GM19463 (cell line): ENCODE measurements at regions not wholly inside any gene's neighbourhood (a gene's known extent, or its start where the extent isn't known, plus 50 kb on each side); places are given as distances from the start of the nearest gene placed in this dataset.
"Not testable (repeated sequence)": the region's sequence is repeated elsewhere in the genome, so short reads cannot be mapped to it uniquely, and the experiment has no call there.

Experiments
- ATAC-seq: cut with Tn5 transposase; IDR thresholded peaks from one replicate; pipeline ENCODE4 v1.9.1; 2021; ENCODE audit warnings: mild to moderate bottlenecking, moderate library complexity; ENCODE audit not compliant: unreplicated experiment

GRCh38 chr5:32842813-32843530, 131.9 kb downstream of the NPR3 start:
- ATAC-seq, result no peak

- no peak for ATAC-seq
Measured at GRCh38 chr5:32843531-32843895, 132.4 kb downstream of the NPR3 start.

GRCh38 chr5:32845171-32845570, 134.1 kb downstream of the NPR3 start:
- ATAC-seq, result no peak

- no peak for ATAC-seq
Measured at GRCh38 chr5:32848120-32848519, 137.0 kb downstream of the NPR3 start.

DNA sequence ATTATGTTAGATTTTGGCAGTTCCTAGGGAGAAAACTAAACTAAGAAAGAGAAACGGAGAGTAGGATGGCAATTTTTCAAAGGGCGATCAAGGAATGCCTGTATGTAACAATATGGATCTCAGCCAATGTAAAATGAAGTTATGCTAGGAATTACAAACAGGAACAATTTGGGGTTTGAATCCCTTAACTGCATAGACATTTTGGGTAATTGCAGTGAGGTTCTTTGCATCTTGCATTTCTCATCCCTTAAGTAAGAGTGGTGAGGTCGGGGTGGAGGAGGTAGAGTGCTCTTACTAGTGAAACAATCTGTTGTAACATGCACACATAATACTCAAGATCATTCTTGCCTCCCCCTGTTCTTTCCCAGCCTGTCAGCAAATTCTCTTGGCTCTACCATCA, 137.6 kb downstream of the NPR3 start:
- no peak for ATAC-seq

GRCh38 chr5:32850817-32851496, 139.8 kb downstream of the NPR3 start:
- ATAC-seq, result no peak

DNA sequence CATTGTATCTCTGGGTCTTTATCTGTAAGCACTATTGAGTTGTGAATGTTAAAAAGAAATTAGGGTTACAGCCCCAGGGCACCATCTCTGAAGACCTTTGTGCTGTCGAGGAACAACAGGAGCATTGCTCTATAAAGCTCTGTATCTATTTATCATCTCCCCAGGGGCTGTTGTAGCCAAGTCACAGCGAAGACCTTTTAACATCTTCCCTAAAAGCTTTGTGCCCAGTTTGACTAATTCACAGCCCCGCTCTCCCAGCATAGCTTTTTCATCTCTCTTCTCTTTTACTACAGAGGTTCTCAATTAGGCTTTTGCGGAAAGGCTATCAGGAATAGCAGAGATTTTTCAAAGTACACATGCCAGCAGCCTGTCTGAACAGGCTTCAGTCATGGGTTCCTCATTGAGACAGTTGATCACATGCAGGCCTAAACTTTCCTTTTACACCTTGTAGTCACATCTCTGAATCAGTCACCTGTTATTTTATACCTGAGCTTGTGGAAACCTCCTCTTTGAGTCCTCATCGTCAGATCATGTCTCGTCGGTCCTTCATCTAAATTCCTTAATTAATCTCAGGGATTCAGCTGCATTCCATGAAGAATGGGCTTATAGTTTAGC, 140.5 kb downstream of the NPR3 start:
- no peak for ATAC-seq

GRCh38 chr5:32852535-32852934, 141.4 kb downstream of the NPR3 start:
- no peak for ATAC-seq

DNA sequence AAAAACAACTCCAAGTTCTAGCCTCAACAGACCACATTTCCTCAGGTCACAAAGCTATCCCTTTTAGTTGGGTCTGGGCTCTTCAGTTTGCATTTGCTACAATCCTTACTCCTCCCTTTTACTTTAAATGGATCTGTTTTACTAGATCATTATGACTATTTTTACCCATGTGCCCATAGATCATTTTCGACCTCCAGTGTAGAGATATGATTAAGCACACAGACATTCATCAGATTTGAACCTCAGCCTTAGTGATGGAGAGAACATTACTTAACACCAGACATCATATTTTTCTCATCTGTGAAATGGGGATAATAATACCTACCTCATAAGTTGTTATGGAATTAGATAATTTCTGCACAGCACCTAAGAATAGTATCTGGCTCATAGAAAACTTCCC, 141.9 kb downstream of the NPR3 start:
- ATAC-seq, result no peak

GRCh38 chr5:32854473-32854872, 143.4 kb downstream of the NPR3 start:
- no peak for ATAC-seq

DNA sequence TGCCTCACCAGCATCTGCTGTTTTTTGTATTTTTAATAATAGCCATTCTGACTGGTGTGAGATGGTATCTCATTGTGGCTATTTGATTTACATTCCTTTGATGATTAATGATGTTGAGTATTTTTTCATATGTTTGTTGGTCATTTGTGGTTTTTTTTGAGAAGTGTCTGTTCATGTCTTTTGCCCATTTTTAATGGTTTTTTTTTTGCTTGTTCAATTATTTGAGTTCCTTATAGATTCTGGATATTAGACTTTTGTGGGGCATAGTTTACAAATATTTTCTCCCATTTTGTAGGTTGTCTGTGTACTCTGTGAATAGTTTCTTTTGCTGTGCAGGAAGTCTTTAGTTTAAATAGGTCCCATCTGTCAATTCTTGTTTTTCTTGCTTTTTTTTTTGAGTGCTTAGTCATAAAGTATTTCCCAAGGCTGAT, 148.1 kb downstream of the NPR3 start:
- ATAC-seq, result no peak

- ATAC-seq, result no peak
Measured at GRCh38 chr5:32865475-32865874, 154.4 kb downstream of the NPR3 start.

- no peak for ATAC-seq
Measured at GRCh38 chr5:32866138-32866537, 155.0 kb downstream of the NPR3 start.

GRCh38 chr5:32869216-32869615, 158.1 kb downstream of the NPR3 start:
- no peak for ATAC-seq

GRCh38 chr5:32876791-32877190, 165.7 kb downstream of the NPR3 start:
- ATAC-seq, result no peak

DNA sequence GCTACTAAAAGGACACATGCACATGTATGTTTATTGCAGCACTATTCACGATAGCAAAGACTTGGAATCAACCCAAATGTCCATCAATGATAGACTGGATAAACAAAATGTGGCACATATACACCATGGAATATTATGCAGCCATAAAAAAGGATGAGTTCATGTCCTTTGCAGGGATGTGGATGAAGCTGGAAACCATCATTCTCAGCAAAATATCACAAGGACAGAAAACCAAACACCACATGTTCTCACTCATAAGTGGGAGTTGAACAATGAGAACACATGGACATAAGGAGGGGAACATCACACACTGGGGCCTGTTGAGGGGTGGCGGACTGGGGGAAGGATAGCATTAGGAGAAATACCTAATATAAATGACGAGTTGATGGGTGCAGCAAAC, 168.2 kb downstream of the NPR3 start:
- ATAC-seq, result not testable (repeated sequence)

GRCh38 chr5:32880796-32881195, 169.7 kb downstream of the NPR3 start:
- ATAC-seq, result no peak

- no peak for ATAC-seq
Measured at GRCh38 chr5:32887390-32887789, 176.3 kb downstream of the NPR3 start.

DNA sequence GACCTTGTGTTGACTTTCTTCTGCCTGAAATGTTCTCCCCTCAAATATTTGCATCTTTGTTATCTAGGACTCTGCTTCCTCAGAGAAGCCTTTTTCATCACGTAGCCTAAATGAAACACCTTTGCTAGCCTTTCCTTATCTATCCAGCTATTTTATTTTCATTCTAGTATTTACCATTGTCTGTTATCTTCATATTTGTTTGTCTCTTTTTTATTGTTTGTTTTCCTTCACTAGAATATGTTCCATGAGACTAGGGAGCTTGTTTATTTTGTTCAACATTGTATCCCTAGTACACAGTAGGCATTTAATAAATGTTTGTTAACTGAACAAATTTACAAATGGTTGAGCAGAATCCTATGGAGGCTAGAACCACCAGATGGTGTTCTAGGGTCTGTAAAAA, 178.0 kb downstream of the NPR3 start:
- no peak for ATAC-seq

DNA sequence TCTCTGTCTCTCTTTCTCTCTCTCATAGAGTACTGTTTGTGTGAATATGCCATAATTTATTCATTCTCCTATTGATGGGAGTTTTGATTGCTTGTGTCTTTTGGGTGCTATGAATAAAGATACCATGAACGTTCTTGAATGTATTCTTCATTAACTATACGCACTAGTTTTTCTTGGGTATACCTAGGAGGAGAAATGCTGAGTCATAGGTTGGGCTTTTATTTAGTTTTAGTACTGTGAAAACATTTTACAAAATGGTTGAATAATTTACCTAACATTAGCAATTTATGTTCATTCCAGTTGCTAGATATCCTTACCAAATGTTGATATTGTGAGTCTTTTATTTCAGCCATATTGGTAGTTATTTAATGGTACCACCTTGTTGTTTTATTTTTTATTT, 192.5 kb downstream of the NPR3 start:
- no peak for ATAC-seq

DNA sequence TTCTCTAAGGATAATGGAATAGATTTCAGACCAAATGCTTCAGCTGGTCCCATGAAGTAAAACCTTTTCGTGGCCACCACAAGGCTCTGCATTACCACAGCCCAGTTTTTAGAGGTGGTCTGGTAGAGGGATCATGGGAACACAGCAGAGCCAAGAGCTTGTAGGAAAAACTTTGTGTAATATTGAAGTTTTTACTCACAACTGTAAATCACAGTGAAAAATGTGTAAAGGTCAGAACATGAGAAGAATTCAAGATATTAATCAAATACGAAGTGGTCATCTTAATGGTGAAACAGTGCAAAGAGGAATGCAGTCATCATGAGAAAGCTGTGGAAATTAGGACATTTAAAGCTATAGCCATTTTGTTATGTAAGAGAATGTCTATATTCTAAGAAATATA, 197.5 kb downstream of the NPR3 start:
- no peak for ATAC-seq

DNA sequence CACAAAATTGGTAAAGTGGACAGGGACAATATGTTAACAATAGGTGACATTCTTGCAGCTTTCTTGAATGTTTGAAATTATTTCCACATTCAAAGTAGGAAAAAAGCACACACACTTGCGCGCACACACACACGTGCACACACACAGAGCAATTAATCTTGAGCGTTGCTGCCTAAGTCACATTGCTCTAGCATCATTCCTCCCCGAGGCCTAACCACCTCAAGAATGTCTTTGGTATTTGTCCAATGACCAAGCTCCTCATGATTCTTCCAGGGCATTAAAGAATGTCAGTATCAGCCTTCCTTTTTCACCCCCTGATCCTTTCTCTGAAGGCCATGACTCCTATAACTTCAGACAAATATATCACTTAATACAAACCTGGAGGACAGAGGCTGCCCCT, 198.1 kb downstream of the NPR3 start:
- no peak for ATAC-seq
